ENCODE measurements at regions not wholly inside any gene's neighbourhood (a gene's known extent, or its start where the extent isn't known, plus 50 kb on each side); places are given as distances from the start of the nearest gene placed in this dataset.

GRCh38 chr2:172276961-172277360 lies 150.4 kb upstream of the ITGA6 start:
- DNase-seq: no peak
- peaks cover 15% of the 10 kb centered on the region for H3K27me3 Mint-ChIP-seq
- H3K9me3 Mint-ChIP-seq: peaks cover 12% of the 10 kb centered on the region
- no peak overlapping the region for H3K4me3 Mint-ChIP-seq
- no peak overlapping the region for H3K27ac Mint-ChIP-seq
- H3K36me3 Mint-ChIP-seq (ENCODE audit: low read depth): no peaks in the 10 kb centered on the region
- peaks cover 15% of the 10 kb centered on the region for H3K4me1 Mint-ChIP-seq (ENCODE audit: low read depth)

DNA sequence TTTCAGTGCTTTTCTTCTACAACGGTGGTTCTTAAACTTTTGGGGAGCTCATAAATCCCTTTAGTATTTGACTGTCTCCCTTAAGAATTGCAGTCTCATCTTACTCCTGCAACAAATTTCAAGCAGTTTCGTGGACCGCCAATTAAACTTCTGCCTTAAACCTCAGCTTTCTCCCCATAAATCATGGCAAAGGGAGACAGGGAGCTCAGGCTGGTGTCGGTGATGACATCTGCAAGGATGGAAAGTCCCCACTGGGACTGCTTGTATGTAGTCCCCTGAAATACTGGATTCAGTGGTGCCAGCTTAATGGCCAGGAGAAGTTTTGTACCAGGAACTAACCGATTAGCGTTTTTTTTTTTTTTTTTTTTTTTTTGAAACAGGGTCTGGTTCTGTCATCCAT lies 148.7 kb upstream of the ITGA6 start:
- peaks cover 12% of the 10 kb centered on the region for H3K9me3 Mint-ChIP-seq
- no peaks in the 10 kb centered on the region for H3K36me3 Mint-ChIP-seq (ENCODE audit: low read depth)
- peaks cover 15% of the 10 kb centered on the region for H3K27me3 Mint-ChIP-seq
- H3K27ac Mint-ChIP-seq: no peak overlapping the region
- H3K4me1 Mint-ChIP-seq (ENCODE audit: low read depth): peaks cover 15% of the 10 kb centered on the region
- DNase-seq: no peak
- no peak overlapping the region for H3K4me3 Mint-ChIP-seq

DNA sequence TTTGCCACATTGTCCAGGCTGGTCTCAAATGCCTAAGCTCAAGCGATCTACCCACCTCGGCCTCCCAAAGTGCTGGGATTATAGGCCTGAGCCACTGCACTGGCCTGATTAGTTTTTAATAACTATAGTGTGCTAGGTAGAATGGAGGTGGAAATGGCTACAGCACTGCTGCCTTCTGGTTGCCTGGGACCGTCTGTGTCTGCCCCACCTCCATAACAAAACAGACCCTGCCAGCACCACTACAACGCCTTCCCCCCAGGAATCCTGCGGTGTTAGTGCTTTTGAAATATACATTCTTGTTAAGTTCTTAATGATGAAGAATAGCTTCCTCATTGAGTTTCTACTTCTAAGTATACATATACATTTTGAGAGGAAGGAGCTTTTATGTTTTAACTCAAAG lies 148.2 kb upstream of the ITGA6 start:
- H3K4me1 Mint-ChIP-seq (ENCODE audit: low read depth): peaks cover 13% of the 10 kb centered on the region
- H3K27ac Mint-ChIP-seq: no peak overlapping the region
- H3K4me3 Mint-ChIP-seq: no peak overlapping the region
- peaks cover 12% of the 10 kb centered on the region for H3K9me3 Mint-ChIP-seq
- DNase-seq: no peak
- no peaks in the 10 kb centered on the region for H3K36me3 Mint-ChIP-seq (ENCODE audit: low read depth)
- peaks cover 15% of the 10 kb centered on the region for H3K27me3 Mint-ChIP-seq

DNA sequence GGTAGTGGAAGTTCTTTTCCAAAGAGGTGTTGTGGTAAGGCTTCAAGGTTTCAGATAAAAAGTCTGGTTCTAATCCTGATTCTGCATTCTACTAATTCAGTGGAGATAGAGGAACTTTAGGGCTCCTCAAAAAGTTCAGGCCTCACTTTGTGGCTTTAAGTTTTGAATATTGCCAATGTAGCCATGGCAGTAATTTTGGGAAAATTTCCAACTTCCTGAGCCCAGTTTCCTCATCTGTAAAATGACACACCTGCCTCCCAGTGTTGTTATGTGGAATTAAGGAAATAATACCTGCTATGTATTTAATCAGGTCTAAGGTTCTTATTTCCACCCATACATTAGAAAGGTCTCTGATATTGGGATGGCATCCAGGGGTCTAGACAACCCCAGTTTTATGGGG lies 147.6 kb upstream of the ITGA6 start:
- H3K4me1 Mint-ChIP-seq (ENCODE audit: low read depth): peaks cover 14% of the 10 kb centered on the region
- H3K27me3 Mint-ChIP-seq: peaks cover 15% of the 10 kb centered on the region
- no peak overlapping the region for H3K27ac Mint-ChIP-seq
- DNase-seq: no peak
- H3K4me3 Mint-ChIP-seq: no peak overlapping the region
- no peaks in the 10 kb centered on the region for H3K36me3 Mint-ChIP-seq (ENCODE audit: low read depth)
- peaks cover 12% of the 10 kb centered on the region for H3K9me3 Mint-ChIP-seq

DNA sequence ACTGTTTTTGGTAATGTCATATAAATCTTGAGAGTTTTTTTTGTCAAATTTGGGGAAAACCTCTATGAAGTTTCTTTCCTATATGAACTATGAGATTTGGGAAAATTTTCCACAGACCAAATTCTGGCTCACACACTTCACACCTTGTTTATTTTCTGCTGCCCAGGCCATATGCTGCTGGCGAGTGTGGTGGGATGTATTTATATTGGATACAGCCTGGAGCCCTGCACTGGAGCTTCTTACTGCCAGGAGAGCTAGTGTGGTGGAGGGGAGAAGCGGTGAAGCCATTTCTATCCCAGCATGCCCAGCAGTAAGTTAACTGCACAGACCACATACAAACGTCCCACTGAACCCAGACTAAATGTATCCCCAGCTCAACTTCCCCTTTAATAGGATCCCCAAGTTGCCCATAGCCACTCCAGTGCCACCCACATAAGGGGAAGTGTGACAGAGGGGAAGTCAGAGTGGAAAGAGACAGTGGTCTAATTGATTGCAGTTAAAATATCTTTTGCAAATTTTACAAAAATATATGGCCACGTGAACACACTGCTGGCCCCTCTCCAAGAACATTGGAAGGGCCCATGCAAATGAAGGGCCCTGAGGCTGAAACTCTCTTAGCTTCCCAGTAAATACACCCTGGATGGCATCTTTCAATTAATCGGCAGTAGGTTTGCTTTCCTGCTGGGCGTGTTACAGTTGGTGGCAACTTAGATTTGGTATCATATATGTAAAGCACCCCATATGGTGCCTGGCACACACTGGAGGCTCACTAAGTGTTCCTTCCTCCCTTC lies 146.6 kb upstream of the ITGA6 start:
- H3K27ac Mint-ChIP-seq: no peak overlapping the region
- peaks cover 10% of the 10 kb centered on the region for H3K27me3 Mint-ChIP-seq
- no peaks in the 10 kb centered on the region for H3K36me3 Mint-ChIP-seq (ENCODE audit: low read depth)
- peaks cover 12% of the 10 kb centered on the region for H3K9me3 Mint-ChIP-seq
- peaks cover 15% of the 10 kb centered on the region for H3K4me1 Mint-ChIP-seq (ENCODE audit: low read depth)
- DNase-seq: no peak
- no peak overlapping the region for H3K4me3 Mint-ChIP-seq

GRCh38 chr2:172281648-172282570 lies 145.5 kb upstream of the ITGA6 start:
- DNase-seq: no peak
- Mint-ChIP-seq H3K9me3 (peaks cover 6% of the 10 kb centered on the region), H3K27ac (no peak overlapping the region), H3K4me1 (ENCODE audit: low read depth) (peaks cover 24% of the 10 kb centered on the region), H3K4me3 (no peak overlapping the region), H3K27me3 (peaks cover 6% of the 10 kb centered on the region), H3K36me3 (ENCODE audit: low read depth) (no peaks in the 10 kb centered on the region)

- H3K4me1 Mint-ChIP-seq (ENCODE audit: low read depth): peaks cover 24% of the 10 kb centered on the region
- H3K9me3 Mint-ChIP-seq: no peaks in the 10 kb centered on the region
- no peaks in the 10 kb centered on the region for H3K27me3 Mint-ChIP-seq
- no peak overlapping the region for H3K27ac Mint-ChIP-seq
- no peak overlapping the region for H3K4me3 Mint-ChIP-seq
- H3K36me3 Mint-ChIP-seq (ENCODE audit: low read depth): no peaks in the 10 kb centered on the region
- DNase-seq: no peak
Observed at GRCh38 chr2:172282944-172283343, 144.4 kb upstream of the ITGA6 start.

- H3K9me3 Mint-ChIP-seq: no peaks in the 10 kb centered on the region
- H3K36me3 Mint-ChIP-seq (ENCODE audit: low read depth): no peaks in the 10 kb centered on the region
- peaks cover 28% of the 10 kb centered on the region for H3K4me1 Mint-ChIP-seq (ENCODE audit: low read depth)
- no peaks in the 10 kb centered on the region for H3K27me3 Mint-ChIP-seq
- no peak for DNase-seq
- no peak overlapping the region for H3K27ac Mint-ChIP-seq
- H3K4me3 Mint-ChIP-seq: no peak overlapping the region
Observed at GRCh38 chr2:172283476-172283875, 143.9 kb upstream of the ITGA6 start.

DNA sequence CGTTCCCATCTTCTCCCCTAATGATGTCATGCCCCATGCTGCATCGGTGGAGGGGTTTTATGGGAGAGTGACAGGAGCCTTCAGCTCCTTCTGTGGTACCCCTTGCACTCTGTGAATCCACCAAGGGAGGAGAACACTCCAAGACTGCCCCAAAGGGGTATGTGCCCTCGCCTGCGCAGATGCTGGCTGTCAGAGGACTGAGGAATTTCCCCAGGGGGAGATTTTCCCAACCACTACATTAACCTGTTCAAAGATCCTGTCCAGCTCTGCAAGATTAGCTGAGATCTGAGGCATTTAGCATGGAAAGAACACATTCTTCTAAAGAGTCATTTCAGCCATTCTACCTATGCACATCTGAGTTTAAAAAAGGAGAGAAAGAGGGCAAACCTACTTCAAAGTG lies 143.2 kb upstream of the ITGA6 start:
- no peaks in the 10 kb centered on the region for H3K27me3 Mint-ChIP-seq
- no peak overlapping the region for H3K27ac Mint-ChIP-seq
- peaks cover 32% of the 10 kb centered on the region for H3K4me1 Mint-ChIP-seq (ENCODE audit: low read depth)
- no peak overlapping the region for H3K4me3 Mint-ChIP-seq
- H3K36me3 Mint-ChIP-seq (ENCODE audit: low read depth): no peaks in the 10 kb centered on the region
- DNase-seq: no peak
- H3K9me3 Mint-ChIP-seq: no peaks in the 10 kb centered on the region

DNA sequence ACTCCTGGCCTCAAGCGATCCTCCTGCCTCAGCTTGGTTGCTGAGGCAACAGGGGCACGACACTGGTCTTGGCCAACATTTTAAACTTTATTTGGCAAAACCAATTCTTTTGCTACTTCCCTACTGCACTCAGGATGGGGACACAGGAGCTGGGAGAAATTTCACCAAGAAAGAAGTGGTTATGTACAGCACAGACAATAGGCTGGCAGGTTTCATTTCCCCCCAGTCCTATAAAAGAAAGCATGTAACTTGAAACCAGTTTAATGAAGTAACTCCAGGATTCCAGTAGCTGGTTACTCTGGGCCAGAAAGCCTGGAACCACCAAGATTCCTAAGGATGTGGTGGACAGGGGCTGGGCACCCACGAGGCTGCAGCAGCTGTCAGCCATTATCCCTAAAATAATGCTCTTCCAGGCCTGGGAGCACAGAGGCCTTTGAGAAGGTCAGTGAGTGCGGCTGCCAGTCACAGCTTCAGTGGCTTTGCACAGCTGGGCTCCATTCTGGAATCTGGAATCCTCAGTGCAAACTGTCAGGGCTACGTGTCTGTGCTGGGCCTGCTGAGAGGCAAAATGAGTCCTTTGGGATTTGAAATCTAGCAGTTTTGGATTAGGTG lies 142.3 kb upstream of the ITGA6 start:
- H3K27me3 Mint-ChIP-seq: no peaks in the 10 kb centered on the region
- no peak overlapping the region for H3K27ac Mint-ChIP-seq
- H3K4me1 Mint-ChIP-seq (ENCODE audit: low read depth): peaks cover 32% of the 10 kb centered on the region
- H3K9me3 Mint-ChIP-seq: no peaks in the 10 kb centered on the region
- H3K36me3 Mint-ChIP-seq (ENCODE audit: low read depth): no peaks in the 10 kb centered on the region
- no peak for DNase-seq
- H3K4me3 Mint-ChIP-seq: no peak overlapping the region

GRCh38 chr2:172285760-172286159 lies 141.6 kb upstream of the ITGA6 start:
- no peak for DNase-seq
- Mint-ChIP-seq H3K27ac (no peak overlapping the region), H3K4me3 (no peak overlapping the region), H3K27me3 (no peaks in the 10 kb centered on the region), H3K9me3 (no peaks in the 10 kb centered on the region), H3K4me1 (ENCODE audit: low read depth) (peaks cover 32% of the 10 kb centered on the region), H3K36me3 (ENCODE audit: low read depth) (no peaks in the 10 kb centered on the region)

GRCh38 chr2:172287190-172287589 lies 140.2 kb upstream of the ITGA6 start:
- H3K4me3 Mint-ChIP-seq: no peak overlapping the region
- no peak overlapping the region for H3K27ac Mint-ChIP-seq

GRCh38 chr2:172287605-172288315 lies 139.6 kb upstream of the ITGA6 start:
- H3K36me3 Mint-ChIP-seq (ENCODE audit: low read depth): no peaks in the 10 kb centered on the region
- no peak overlapping the region for H3K27ac Mint-ChIP-seq
- no peaks in the 10 kb centered on the region for H3K27me3 Mint-ChIP-seq
- no peak for DNase-seq
- H3K4me3 Mint-ChIP-seq: no peak overlapping the region
- H3K9me3 Mint-ChIP-seq: no peaks in the 10 kb centered on the region
- H3K4me1 Mint-ChIP-seq (ENCODE audit: low read depth): peaks cover 32% of the 10 kb centered on the region

More at GRCh38 chr2:172287190-172287589, 140.2 kb upstream of the ITGA6 start:
- H3K4me1 Mint-ChIP-seq (ENCODE audit: low read depth): peaks cover 32% of the 10 kb centered on the region
- no peaks in the 10 kb centered on the region for H3K9me3 Mint-ChIP-seq
- no peak for DNase-seq
- no peaks in the 10 kb centered on the region for H3K27me3 Mint-ChIP-seq
- H3K36me3 Mint-ChIP-seq (ENCODE audit: low read depth): no peaks in the 10 kb centered on the region

- peaks cover 32% of the 10 kb centered on the region for H3K4me1 Mint-ChIP-seq (ENCODE audit: low read depth)
- no peaks in the 10 kb centered on the region for H3K9me3 Mint-ChIP-seq
- no peak for DNase-seq
- no peaks in the 10 kb centered on the region for H3K36me3 Mint-ChIP-seq (ENCODE audit: low read depth)
- no peak overlapping the region for H3K4me3 Mint-ChIP-seq
- no peaks in the 10 kb centered on the region for H3K27me3 Mint-ChIP-seq
- no peak overlapping the region for H3K27ac Mint-ChIP-seq
Observed at GRCh38 chr2:172288603-172289002, 138.8 kb upstream of the ITGA6 start.
